ENCODE measurements at regions not wholly inside any gene's neighbourhood (a gene's known extent, or its start where the extent isn't known, plus 50 kb on each side); places are given as distances from the start of the nearest gene placed in this dataset.

DNA sequence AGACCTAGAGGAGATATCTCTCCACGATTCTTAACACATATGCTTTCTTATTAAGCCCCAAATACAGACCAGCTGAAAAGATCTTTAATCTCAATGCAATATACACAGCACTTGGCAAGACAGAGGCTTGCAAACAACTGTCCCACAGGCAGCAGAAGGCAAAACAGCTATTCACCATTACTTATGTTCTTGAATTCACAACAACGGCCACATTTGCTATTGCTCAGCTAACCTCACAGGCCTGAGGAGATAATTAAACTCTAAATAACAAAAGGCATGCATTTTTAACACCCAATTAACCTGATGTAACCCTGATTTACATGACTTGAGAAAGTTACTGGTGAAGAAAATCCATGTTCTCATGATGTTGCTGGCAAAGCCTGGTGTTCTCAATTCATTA lies 216.4 kb downstream of the CRPPA start:
- TF ChIP-seq, protein P1, sequence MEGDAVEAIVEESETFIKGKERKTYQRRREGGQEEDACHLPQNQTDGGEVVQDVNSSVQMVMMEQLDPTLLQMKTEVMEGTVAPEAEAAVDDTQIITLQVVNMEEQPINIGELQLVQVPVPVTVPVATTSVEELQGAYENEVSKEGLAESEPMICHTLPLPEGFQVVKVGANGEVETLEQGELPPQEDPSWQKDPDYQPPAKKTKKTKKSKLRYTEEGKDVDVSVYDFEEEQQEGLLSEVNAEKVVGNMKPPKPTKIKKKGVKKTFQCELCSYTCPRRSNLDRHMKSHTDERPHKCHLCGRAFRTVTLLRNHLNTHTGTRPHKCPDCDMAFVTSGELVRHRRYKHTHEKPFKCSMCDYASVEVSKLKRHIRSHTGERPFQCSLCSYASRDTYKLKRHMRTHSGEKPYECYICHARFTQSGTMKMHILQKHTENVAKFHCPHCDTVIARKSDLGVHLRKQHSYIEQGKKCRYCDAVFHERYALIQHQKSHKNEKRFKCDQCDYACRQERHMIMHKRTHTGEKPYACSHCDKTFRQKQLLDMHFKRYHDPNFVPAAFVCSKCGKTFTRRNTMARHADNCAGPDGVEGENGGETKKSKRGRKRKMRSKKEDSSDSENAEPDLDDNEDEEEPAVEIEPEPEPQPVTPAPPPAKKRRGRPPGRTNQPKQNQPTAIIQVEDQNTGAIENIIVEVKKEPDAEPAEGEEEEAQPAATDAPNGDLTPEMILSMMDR (IDR thresholded peaks at IDR 0.05; ENCODE audit: low read length, missing control alignments), result no peak
- DNase-seq (ENCODE audit: low read depth), result no peak
- H3K4me3 ChIP-seq (replicated peaks; ENCODE audit: low read depth, low read length), result no peak overlapping the region

DNA sequence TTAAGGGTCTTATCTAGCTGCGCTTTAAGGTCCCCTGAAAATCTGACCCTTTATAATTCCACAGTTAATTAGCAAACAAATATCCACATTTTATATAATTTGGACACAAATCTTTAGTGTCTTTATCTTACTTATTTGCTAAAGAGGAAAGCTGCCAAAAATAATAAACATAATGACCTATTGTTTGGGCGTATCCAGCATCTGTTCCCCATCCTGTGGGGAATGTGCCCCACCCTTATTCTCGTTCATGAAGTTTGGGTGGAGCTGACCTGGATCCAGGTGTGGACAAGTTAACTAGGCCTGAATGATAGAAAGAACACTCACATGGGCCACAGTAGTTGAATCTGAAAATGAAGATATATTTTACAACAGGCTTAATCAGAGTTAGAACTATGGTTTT lies 218.3 kb downstream of the CRPPA start:
- TF ChIP-seq, protein P1 (IDR thresholded peaks at IDR 0.05; ENCODE audit: low read length, missing control alignments), result no peak
- H3K4me3 ChIP-seq (replicated peaks; ENCODE audit: low read depth, low read length), result no peak overlapping the region
- DNase-seq (ENCODE audit: low read depth), result no peak

DNA sequence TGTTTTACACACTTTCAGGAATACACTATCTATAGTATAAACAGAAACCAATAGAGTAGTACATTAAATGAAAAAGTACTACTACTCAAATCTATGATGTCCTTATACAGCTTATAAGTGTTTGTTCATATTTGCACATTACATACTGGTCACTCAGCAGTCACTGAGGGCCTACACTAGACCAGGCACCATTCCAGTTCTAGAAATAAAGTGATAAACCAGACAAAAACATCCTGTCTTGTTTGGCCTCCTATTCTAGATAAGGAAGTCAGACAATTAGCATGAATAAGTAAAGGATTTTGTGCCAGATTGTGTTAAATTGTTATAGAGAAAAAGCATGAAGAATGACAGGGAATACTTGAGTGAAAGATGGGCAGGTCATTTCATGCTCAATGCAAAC lies 219.0 kb downstream of the CRPPA start:
- peak; percentile 36 for DNase-seq (ENCODE audit: low read depth)
- TF ChIP-seq, protein P1 (IDR thresholded peaks at IDR 0.05; ENCODE audit: low read length, missing control alignments), result no peak
- H3K4me3 ChIP-seq (replicated peaks; ENCODE audit: low read depth, low read length), result no peak overlapping the region

- no peak overlapping the region for H3K4me3 ChIP-seq (replicated peaks; ENCODE audit: low read depth, low read length)
- TF ChIP-seq, protein P1 (IDR thresholded peaks at IDR 0.05; ENCODE audit: low read length, missing control alignments), result no peak
- no peak for DNase-seq (ENCODE audit: low read depth)
Observed at GRCh38 chr7:16200591-16200990, 220.7 kb downstream of the CRPPA start.

DNA sequence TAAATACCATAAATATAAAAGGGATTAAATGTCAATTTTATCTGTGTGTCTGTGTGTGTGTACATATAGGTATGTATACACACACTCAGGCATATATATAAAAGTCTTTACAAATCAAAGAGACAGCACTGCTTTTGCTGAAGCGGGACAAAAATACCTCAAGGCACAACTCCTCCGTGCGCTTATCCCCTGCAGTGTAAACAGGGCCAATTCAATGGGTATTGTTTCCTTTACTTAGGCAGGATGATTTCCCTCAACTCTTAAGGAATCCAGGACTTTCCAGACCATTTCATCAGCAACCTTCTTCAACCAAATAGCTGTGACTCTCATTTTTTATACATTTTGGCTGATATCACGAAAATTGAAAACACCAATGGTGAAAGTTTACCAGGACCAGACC lies 227.7 kb downstream of the CRPPA start:
- H3K4me3 ChIP-seq (replicated peaks; ENCODE audit: low read depth, low read length), result no peak overlapping the region
- no peak for DNase-seq (ENCODE audit: low read depth)
- TF ChIP-seq, protein P1 (IDR thresholded peaks at IDR 0.05; ENCODE audit: low read length, missing control alignments), result no peak

DNA sequence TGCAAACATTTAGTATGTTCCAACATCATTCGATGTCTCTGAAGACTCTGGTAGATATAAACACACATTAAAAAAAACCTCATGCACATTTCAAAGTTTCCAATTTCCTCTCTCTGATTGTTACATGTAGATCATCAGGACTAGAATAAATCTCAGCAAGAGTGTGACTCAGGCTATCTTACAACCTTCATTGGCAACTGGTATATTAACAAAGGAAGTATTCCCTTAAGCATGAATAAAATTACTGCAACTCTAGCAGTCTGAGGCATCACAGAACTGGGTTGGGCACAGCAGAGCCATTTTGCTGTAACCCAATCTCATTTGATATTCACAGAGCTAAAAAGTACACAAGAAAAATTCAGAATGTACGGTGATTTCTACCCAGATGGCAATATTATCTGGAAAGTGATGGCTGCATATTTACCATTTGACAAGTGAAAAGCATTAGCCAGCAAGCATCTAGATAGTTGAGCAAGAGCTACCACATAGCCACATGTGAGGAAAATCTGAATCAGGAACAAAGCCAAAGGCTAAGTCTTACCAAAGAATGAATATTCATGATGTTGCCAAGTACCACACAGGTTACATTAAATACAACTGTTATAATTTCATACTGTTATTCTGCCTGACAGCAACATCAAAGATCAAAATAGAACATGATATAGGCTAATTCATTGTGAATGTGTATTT lies 232.2 kb downstream of the CRPPA start:
- no peak overlapping the region for H3K4me3 ChIP-seq (replicated peaks; ENCODE audit: low read depth, low read length)
- peak; percentile 59 for DNase-seq (ENCODE audit: low read depth)
- TF ChIP-seq, protein P1 (IDR thresholded peaks at IDR 0.05; ENCODE audit: low read length, missing control alignments), result no peak

GRCh38 chr7:16187131-16187530 lies 234.2 kb downstream of the CRPPA start:
- TF ChIP-seq, protein P1 (IDR thresholded peaks at IDR 0.05; ENCODE audit: low read length, missing control alignments), result no peak
- H3K4me3 ChIP-seq (replicated peaks; ENCODE audit: low read depth, low read length), result no peak overlapping the region
- no peak for DNase-seq (ENCODE audit: low read depth)

Data from fibroblast of pulmonary artery (primary cell).